ENCODE measurements at regions not wholly inside any gene's neighbourhood (a gene's known extent, or its start where the extent isn't known, plus 50 kb on each side); places are given as distances from the start of the nearest gene placed in this dataset.
"Not testable (repeated sequence)": the region's sequence is repeated elsewhere in the genome, so short reads cannot be mapped to it uniquely, and the experiment has no call there.

GRCh38 chr11:3437441-3437840 is 58.5 kb upstream of the ZNF195 start:
- not testable (repeated sequence) for DNase-seq

GRCh38 chr11:3434976-3435375 is 56.0 kb upstream of the ZNF195 start:
- DNase-seq, result no peak

GRCh38 chr11:3429191-3429590 is 50.2 kb upstream of the ZNF195 start:
- DNase-seq, result not testable (repeated sequence)
